ENCODE measurements at regions not wholly inside any gene's neighbourhood (a gene's known extent, or its start where the extent isn't known, plus 50 kb on each side); places are given as distances from the start of the nearest gene placed in this dataset.

- no peaks in the 10 kb centered on the region for H3K4me1 ChIP-seq (ENCODE audit: insufficient read depth, low read length)
- no peak overlapping the region for H3K4me3 ChIP-seq (ENCODE audit: insufficient read depth, low read length)
- H3K27me3 ChIP-seq (ENCODE audit: insufficient read depth, low read length), result no peaks in the 10 kb centered on the region
- no peaks in the 10 kb centered on the region for H3K9me3 ChIP-seq (ENCODE audit: low read depth, low read length)
- no peak overlapping the region for H2AFZ ChIP-seq (ENCODE audit: low read length)
- DNase-seq (ENCODE audit: insufficient read length, low spot score, missing footprints), result no peak
- H4K20me1 ChIP-seq (ENCODE audit: insufficient read depth, low read length), result no peaks in the 10 kb centered on the region
- H3K4me2 ChIP-seq (ENCODE audit: insufficient read depth, low read length), result no peak overlapping the region
- no peaks in the 10 kb centered on the region for H3K79me2 ChIP-seq (ENCODE audit: insufficient read depth, low read length)
- TF ChIP-seq CTCF (IDR thresholded peaks at IDR 0.05; ENCODE audit: extremely low read depth, low read depth, low read length), result no peak
- H3K36me3 ChIP-seq (ENCODE audit: insufficient read depth, low read length), result no peaks in the 10 kb centered on the region
- no peak overlapping the region for H3K27ac ChIP-seq (ENCODE audit: low read depth, low read length)
Measured at GRCh38 chr5:154138701-154139100, 51.8 kb upstream of the GALNT10 start.

GRCh38 chr5:154140381-154140780, 50.2 kb upstream of the GALNT10 start:
- Histone ChIP-seq H3K4me3 (ENCODE audit: insufficient read depth, low read length) (no peak overlapping the region), H3K27me3 (ENCODE audit: insufficient read depth, low read length) (peaks cover 3% of the 10 kb centered on the region), H4K20me1 (ENCODE audit: insufficient read depth, low read length) (no peaks in the 10 kb centered on the region), H3K27ac (ENCODE audit: low read depth, low read length) (no peak overlapping the region), H2AFZ (ENCODE audit: low read length) (no peak overlapping the region), H3K9me3 (ENCODE audit: low read depth, low read length) (no peaks in the 10 kb centered on the region), H3K36me3 (ENCODE audit: insufficient read depth, low read length) (no peaks in the 10 kb centered on the region), H3K4me1 (ENCODE audit: insufficient read depth, low read length) (no peaks in the 10 kb centered on the region), H3K79me2 (ENCODE audit: insufficient read depth, low read length) (no peaks in the 10 kb centered on the region), H3K4me2 (ENCODE audit: insufficient read depth, low read length) (no peak overlapping the region)
- no peak for DNase-seq (ENCODE audit: insufficient read length, low spot score, missing footprints)
- no peak for TF ChIP-seq CTCF (IDR thresholded peaks at IDR 0.05; ENCODE audit: extremely low read depth, low read depth, low read length)
